RPMI8226 (cell line): ENCODE measurements at regions not wholly inside any gene's neighbourhood (a gene's known extent, or its start where the extent isn't known, plus 50 kb on each side); places are given as distances from the start of the nearest gene placed in this dataset.
A peak's percentile ranks its signal among the peaks of the same experiment; 100 is the strongest.

Experiments
- DNase-seq: peaks from one replicate; pipeline ENCODE4 v3.0.0-alpha.2; 2015

GRCh38 chr12:24600996-24601395, 347.9 kb downstream of the BCAT1 start:
- no peak for DNase-seq

DNA sequence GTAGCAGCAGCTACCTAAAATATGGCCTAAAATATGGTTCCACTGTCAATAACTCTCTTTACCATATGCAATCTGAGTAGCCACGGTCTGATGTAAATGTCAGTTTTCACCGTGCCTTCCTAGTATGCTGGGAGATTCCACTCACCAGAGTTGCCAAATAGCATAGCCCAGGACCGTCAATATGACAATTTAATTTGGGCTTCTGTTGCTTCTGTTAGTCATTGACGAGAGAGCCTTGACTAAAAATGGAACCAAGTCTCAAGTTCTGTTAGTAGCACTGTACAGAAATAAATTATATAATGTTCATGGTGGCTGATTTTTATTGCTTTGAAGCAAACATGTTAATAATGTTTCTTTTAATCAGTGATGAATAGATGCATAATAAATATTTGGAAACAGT, 348.4 kb downstream of the BCAT1 start:
- no peak for DNase-seq

DNA sequence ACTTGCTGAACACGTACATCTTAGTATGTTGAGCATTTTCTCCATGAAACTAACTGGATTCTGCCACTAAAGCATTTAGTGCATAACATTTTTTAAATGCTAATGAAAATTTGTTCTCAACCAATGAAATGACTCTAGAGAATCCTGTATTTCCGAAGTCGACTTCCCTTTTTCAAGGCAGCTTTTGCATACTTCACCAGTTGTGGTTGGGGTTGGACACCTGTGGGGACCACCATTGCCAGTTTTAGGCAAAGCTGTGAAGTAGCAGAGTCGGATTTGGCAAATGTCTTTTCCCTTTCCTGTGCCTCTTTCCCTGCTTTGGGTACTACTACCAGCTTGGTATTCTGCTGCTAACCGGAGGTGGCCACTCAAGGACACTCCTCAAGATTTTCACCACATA, 349.2 kb downstream of the BCAT1 start:
- peak; percentile 15 for DNase-seq

- no peak for DNase-seq
These were observed 351.3 kb downstream of the BCAT1 start for GRCh38 chr12:24597580-24597979.

GRCh38 chr12:24596768-24597388, 352.0 kb downstream of the BCAT1 start:
- DNase-seq = no peak

- DNase-seq = peak; percentile 21
These were observed 353.2 kb downstream of the BCAT1 start for GRCh38 chr12:24595652-24596235.

- DNase-seq = no peak
These were observed 357.0 kb downstream of the BCAT1 start for GRCh38 chr12:24591715-24592440.

DNA sequence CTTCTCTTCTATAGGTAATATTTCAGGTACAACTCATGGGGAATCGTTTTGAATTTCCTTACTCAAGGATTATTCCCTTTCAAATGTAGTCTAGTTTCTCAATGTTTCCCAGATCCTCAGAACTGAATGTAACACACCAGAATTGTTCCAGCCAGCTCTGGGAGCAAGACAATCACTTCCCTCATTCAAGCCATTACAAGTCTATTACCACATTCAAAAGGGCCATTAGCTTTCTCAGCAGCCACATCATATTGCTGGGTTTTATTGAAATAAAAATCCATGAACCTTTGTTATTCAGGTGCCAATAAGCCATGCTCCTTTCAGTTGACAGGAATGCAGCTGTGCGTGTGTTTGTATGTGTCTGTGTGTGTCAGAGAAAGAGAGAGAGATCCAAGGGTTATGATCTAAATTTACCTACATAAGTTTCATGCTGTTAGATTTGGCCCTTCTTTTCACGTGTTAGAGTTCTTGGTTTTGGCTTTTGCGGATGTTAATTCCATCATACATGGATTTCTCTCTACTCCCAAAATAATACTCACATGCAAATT, 357.7 kb downstream of the BCAT1 start:
- no peak for DNase-seq

DNA sequence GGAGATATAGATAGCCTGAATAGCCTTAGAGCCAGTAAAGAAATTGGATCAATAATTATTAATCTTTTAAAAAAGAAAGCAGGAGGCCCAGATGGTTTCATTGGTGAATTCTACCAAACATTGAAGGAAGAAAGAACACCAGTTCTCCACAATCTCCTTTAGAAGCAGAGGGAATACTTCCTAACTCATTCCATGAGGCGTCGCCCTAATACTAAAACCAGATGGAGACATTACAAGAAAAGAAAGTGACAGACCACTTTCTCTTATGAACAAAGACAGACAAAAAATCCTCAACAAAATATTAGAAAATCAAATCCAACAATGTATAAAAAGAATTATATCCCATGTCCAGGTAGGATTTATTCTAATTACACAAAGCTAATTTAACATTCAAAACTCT, 362.6 kb downstream of the BCAT1 start:
- no peak for DNase-seq

- no peak for DNase-seq
These were observed 364.7 kb downstream of the BCAT1 start for GRCh38 chr12:24584032-24584675.

- DNase-seq = no peak
These were observed 365.8 kb downstream of the BCAT1 start for GRCh38 chr12:24582954-24583601.

DNA sequence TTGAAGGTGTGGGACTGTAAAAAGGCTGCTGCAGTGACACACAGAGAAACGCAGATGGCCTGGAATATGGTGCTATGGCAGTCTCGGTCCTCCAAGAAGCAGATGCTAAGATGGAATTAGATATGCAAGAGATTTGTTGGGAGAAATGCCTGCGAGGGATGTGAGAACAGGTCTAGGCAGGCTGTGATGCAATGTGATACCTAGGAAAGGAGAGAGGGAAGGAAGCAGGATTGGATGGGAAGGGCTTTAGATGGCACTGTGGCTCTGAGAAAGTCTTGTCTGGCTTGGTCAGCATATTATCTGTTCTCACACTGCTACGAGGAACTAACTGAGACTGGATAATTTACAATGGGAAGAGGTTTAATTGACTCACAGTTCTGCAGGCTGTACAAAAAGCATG, 374.4 kb downstream of the BCAT1 start:
- DNase-seq = no peak

DNA sequence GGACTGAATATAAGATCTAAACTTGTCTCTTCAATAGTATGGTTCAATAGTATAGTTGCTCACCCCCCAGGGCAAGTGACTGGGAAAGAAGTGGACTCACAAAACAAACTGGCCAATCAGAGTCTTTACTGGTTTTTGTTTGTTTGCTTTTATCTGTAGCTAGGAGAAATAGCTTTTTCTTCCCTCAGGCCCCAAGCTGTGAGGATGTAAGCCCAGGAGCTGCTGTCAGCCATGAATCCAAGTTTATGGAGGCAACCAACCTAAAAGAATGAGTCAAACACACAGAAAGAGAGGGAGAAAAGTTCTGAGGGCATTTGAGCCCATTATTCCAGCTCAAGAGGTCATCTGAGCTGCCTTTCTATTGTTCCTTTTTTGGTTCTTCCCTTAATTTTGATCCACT, 375.3 kb downstream of the BCAT1 start:
- DNase-seq = no peak

GRCh38 chr12:24565300-24565699, 383.6 kb downstream of the BCAT1 start:
- DNase-seq = no peak

GRCh38 chr12:24562771-24563431, 386.0 kb downstream of the BCAT1 start:
- no peak for DNase-seq

DNA sequence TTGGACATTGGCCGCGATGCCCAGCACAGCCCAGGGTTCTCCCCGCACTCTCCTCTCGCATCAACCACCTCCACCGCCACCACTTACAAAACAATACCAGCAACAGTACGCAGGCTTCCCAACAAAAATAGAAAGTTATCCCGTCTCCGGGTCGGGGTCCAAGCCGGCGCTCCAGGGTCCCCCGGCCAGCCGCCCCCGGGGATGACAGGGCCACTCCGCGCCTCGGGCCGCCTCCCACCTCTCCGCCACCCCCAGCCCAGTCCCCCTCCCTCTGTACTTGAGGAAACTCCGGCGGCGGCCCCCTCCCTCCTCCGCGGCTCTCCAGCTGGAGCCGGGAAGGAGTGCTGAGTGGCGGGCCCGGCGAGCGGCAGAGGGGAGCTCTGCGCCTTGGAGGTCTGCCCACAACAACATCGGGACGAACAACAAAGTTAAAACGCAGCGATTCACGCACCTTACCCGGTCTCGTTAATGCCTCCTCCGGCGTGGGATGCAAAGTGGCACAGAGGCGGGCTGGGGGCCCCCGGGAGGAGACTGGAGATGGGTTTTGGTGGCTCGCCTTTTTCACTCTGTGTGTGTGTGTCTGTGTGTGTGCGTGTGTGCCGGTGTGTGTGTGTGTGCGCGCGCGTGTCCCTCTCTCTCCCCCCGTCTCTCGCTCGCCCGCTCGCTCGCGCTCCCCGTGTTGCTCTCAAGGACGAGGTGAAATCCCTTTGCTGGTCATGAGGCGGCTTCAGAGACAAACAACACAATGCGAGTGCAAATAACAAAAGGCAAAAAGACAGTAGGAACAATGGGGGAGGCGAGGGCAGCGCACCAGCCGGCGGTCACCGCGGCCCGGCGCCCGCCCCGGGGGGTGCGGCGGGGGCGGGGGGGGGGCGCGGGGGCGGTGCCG, 386.8 kb downstream of the BCAT1 start:
- DNase-seq = peak; percentile 13

GRCh38 chr12:24561411-24561871, 387.5 kb downstream of the BCAT1 start:
- no peak for DNase-seq

- DNase-seq = no peak
These were observed 388.1 kb downstream of the BCAT1 start for GRCh38 chr12:24560831-24561271.

DNA sequence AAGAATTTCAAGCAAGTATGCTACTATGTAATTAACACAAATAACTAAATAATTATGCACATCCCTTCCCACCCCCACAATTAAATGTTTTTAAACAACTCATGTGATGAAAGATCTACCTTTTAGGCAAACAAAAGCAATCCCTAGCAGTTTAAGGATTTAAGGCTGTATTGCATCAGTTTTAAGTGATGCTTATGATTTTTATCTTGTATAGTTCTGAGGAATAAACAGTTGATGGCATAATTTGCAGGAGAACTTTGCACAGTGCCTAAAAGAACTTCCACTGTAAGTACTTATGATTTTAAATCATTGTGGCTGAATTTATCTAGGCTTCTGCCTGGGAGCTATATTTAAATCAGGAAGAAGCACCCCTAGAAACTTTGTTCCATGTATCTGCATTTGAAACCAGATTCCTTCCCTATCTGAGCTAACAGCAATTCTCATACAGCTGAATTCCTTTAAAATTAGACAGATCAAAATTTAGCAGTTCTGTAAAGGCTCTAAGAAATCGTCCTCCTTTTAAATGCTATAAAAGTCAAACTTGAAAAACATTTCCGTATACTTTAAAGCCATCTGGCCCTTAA, 388.6 kb downstream of the BCAT1 start:
- DNase-seq = no peak

DNA sequence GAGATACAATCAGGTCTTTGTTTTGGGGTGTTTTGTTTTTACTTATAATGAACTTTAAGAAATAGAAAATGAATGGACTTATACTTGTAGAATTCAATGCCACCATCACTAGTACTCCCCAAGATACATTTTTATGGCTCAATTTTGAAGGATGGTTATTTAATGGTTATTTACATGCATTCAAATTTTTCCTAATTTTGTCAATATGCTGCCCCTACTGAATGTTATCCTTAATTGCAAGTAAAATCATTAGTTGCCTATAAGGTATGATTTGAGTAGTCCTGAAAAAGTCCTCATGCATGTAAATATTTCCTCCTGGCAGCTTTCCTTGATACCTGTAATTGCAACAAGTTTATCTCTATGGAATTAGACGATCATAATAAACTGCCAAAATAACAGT, 391.2 kb downstream of the BCAT1 start:
- DNase-seq = no peak

- no peak for DNase-seq
These were observed 393.2 kb downstream of the BCAT1 start for GRCh38 chr12:24555730-24556129.
